ENCODE measurements at regions not wholly inside any gene's neighbourhood (a gene's known extent, or its start where the extent isn't known, plus 50 kb on each side); places are given as distances from the start of the nearest gene placed in this dataset.

DNA sequence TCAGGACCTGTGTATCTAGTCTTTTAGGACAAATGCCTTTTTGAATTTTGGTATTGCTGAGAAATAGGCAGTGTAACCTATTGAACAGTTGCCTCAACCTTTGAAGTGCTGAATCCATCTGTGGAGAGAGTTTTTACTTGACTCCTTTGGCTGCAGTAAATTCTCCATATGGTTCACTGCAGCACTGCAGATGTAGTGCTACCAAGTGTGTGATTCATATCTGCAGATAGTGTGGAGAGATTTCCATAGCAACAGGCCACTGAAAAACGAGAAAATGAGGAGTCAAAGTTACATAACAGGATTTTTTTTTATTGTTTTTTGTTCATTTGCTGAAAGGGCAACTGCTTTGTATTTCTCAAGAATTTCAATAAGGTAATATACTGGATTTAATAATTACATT, 356.1 kb downstream of the RAB38 start:
- no peak for TF ChIP-seq SRF (IDR thresholded peaks at IDR 0.05; ENCODE audit: low read depth)
- no peak for TF ChIP-seq TCF7L2 (IDR thresholded peaks at IDR 0.05; ENCODE audit: borderline replicate concordance, extremely low read depth, insufficient read depth, insufficient read length)
- TF ChIP-seq, protein P1, sequence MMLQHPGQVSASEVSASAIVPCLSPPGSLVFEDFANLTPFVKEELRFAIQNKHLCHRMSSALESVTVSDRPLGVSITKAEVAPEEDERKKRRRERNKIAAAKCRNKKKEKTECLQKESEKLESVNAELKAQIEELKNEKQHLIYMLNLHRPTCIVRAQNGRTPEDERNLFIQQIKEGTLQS (IDR thresholded peaks at IDR 0.05), result no peak
- TF ChIP-seq EZH2phosphoT487 (IDR thresholded peaks at IDR 0.05; ENCODE audit: borderline replicate concordance), result no peak
- TF ChIP-seq CBX3 (IDR thresholded peaks at IDR 0.05; ENCODE audit: low read depth), result no peak
- TF ChIP-seq, protein P2, sequence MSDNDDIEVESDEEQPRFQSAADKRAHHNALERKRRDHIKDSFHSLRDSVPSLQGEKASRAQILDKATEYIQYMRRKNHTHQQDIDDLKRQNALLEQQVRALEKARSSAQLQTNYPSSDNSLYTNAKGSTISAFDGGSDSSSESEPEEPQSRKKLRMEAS (IDR thresholded peaks at IDR 0.05), result no peak
- no peak for TF ChIP-seq RAD21 (IDR thresholded peaks at IDR 0.05; ENCODE audit: low read depth)
- TF ChIP-seq, protein P3, sequence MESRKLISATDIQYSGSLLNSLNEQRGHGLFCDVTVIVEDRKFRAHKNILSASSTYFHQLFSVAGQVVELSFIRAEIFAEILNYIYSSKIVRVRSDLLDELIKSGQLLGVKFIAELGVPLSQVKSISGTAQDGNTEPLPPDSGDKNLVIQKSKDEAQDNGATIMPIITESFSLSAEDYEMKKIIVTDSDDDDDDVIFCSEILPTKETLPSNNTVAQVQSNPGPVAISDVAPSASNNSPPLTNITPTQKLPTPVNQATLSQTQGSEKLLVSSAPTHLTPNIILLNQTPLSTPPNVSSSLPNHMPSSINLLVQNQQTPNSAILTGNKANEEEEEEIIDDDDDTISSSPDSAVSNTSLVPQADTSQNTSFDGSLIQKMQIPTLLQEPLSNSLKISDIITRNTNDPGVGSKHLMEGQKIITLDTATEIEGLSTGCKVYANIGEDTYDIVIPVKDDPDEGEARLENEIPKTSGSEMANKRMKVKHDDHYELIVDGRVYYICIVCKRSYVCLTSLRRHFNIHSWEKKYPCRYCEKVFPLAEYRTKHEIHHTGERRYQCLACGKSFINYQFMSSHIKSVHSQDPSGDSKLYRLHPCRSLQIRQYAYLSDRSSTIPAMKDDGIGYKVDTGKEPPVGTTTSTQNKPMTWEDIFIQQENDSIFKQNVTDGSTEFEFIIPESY (IDR thresholded peaks at IDR 0.05; ENCODE audit: extremely low read depth, insufficient replicate concordance, low read length), result no peak
- TF ChIP-seq EZH2 (IDR thresholded peaks at IDR 0.05), result no peak
- TF ChIP-seq ZFX (IDR thresholded peaks at IDR 0.05), result no peak
- no peak for TF ChIP-seq POLR2AphosphoS5 (IDR thresholded peaks at IDR 0.05; ENCODE audit: low read depth, low read length)
- TF ChIP-seq CEBPB (IDR thresholded peaks at IDR 0.05; ENCODE audit: low read depth), result no peak
- no peak for TF ChIP-seq YY1 (IDR thresholded peaks at IDR 0.05; ENCODE audit: extremely low read depth, insufficient replicate concordance, low read depth, low read length)
- no peak for TF ChIP-seq POLR2A (IDR thresholded peaks at IDR 0.05; ENCODE audit: borderline replicate concordance, extremely low read depth, insufficient read depth, insufficient read length)
- no peak for TF ChIP-seq EGR1 (IDR thresholded peaks at IDR 0.05; ENCODE audit: low read depth)
- TF ChIP-seq, protein P4, sequence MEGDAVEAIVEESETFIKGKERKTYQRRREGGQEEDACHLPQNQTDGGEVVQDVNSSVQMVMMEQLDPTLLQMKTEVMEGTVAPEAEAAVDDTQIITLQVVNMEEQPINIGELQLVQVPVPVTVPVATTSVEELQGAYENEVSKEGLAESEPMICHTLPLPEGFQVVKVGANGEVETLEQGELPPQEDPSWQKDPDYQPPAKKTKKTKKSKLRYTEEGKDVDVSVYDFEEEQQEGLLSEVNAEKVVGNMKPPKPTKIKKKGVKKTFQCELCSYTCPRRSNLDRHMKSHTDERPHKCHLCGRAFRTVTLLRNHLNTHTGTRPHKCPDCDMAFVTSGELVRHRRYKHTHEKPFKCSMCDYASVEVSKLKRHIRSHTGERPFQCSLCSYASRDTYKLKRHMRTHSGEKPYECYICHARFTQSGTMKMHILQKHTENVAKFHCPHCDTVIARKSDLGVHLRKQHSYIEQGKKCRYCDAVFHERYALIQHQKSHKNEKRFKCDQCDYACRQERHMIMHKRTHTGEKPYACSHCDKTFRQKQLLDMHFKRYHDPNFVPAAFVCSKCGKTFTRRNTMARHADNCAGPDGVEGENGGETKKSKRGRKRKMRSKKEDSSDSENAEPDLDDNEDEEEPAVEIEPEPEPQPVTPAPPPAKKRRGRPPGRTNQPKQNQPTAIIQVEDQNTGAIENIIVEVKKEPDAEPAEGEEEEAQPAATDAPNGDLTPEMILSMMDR (IDR thresholded peaks at IDR 0.05 in 2 of 3, conservative IDR thresholded peaks at IDR 0.05 in 1 of 3; ENCODE audit: borderline replicate concordance in 1 of 3, insufficient read depth in 1 of 3, low read depth in 2 of 3, low read length in 2 of 3), result no peak
- TF ChIP-seq, protein P5, sequence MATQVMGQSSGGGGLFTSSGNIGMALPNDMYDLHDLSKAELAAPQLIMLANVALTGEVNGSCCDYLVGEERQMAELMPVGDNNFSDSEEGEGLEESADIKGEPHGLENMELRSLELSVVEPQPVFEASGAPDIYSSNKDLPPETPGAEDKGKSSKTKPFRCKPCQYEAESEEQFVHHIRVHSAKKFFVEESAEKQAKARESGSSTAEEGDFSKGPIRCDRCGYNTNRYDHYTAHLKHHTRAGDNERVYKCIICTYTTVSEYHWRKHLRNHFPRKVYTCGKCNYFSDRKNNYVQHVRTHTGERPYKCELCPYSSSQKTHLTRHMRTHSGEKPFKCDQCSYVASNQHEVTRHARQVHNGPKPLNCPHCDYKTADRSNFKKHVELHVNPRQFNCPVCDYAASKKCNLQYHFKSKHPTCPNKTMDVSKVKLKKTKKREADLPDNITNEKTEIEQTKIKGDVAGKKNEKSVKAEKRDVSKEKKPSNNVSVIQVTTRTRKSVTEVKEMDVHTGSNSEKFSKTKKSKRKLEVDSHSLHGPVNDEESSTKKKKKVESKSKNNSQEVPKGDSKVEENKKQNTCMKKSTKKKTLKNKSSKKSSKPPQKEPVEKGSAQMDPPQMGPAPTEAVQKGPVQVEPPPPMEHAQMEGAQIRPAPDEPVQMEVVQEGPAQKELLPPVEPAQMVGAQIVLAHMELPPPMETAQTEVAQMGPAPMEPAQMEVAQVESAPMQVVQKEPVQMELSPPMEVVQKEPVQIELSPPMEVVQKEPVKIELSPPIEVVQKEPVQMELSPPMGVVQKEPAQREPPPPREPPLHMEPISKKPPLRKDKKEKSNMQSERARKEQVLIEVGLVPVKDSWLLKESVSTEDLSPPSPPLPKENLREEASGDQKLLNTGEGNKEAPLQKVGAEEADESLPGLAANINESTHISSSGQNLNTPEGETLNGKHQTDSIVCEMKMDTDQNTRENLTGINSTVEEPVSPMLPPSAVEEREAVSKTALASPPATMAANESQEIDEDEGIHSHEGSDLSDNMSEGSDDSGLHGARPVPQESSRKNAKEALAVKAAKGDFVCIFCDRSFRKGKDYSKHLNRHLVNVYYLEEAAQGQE (IDR thresholded peaks at IDR 0.05; ENCODE audit: low read depth), result no peak
- intact Hi-C loops (cut with micrococcal nuclease), result no loop called here
- Histone ChIP-seq H3K4me1 (ENCODE audit: control insufficient read depth in 1 of 2, insufficient read depth in 2 of 2, low read length in 2 of 2) (no peaks in the 10 kb centered on the region), H3K79me2 (ENCODE audit: insufficient read depth, low read length) (no peaks in the 10 kb centered on the region), H3K4me3 (replicated peaks in 1 of 2; ENCODE audit: low read depth in 1 of 2, low read length in 2 of 2) (no peak overlapping the region), H2AFZ (ENCODE audit: low read depth, low read length, poor library complexity, severe bottlenecking) (no peak overlapping the region), H3K9ac (ENCODE audit: low read length) (no peak overlapping the region), H3K36me3 (ENCODE audit: control insufficient read depth in 1 of 2, insufficient read depth in 2 of 2, low read length in 2 of 2) (no peaks in the 10 kb centered on the region), H3K9me3 (ENCODE audit: control insufficient read depth in 1 of 2, insufficient read depth in 1 of 2, low read depth in 1 of 2, low read length in 2 of 2) (no peaks in the 10 kb centered on the region), H3K27me3 (ENCODE audit: insufficient read depth, low read length) (no peaks in the 10 kb centered on the region), H3K4me2 (ENCODE audit: low read length) (no peak overlapping the region), H3K9me2 (ENCODE audit: insufficient read depth) (no peaks in the 10 kb centered on the region), H3K27ac (ENCODE audit: low read depth, low read length) (no peak overlapping the region), H4K20me1 (ENCODE audit: insufficient read depth) (no peaks in the 10 kb centered on the region)
- ChIA-PET POLR2A (no interaction called here), RAD21 (ENCODE audit: low non-redundant PET in 1 of 2, low total read pairs in 2 of 2, uncharacterized antibody in 2 of 2, unreplicated experiment in 2 of 2) (no interaction called here), CTCF (no interaction called here)
- DNase-seq (ENCODE audit: low read depth, low spot score) (no peak), ATAC-seq (no peak)
- no TSS peak for BruUV-seq (replicated peaks)

Data from HCT116 (cell line).